ENCODE measurements at regions not wholly inside any gene's neighbourhood (a gene's known extent, or its start where the extent isn't known, plus 50 kb on each side); places are given as distances from the start of the nearest gene placed in this dataset.
"Not testable (repeated sequence)": the region's sequence is repeated elsewhere in the genome, so short reads cannot be mapped to it uniquely, and the experiment has no call there.

- no peak for DNase-seq (ENCODE audit: low spot score)
These were observed 91.2 kb upstream of the ERCC6L2 start for GRCh38 chr9:95784318-95784717.

- no peak for DNase-seq (ENCODE audit: low spot score)
These were observed 92.0 kb upstream of the ERCC6L2 start for GRCh38 chr9:95783426-95783975.

- DNase-seq (ENCODE audit: low spot score), result no peak
These were observed 94.7 kb upstream of the ERCC6L2 start for GRCh38 chr9:95780751-95781150.

GRCh38 chr9:95780121-95780520 is 95.4 kb upstream of the ERCC6L2 start:
- no peak for DNase-seq (ENCODE audit: low spot score)

GRCh38 chr9:95779597-95779996 is 95.9 kb upstream of the ERCC6L2 start:
- DNase-seq (ENCODE audit: low spot score), result not testable (repeated sequence)

- no peak for DNase-seq (ENCODE audit: low spot score)
These were observed 96.5 kb upstream of the ERCC6L2 start for GRCh38 chr9:95778957-95779356.

GRCh38 chr9:95777136-95777535 is 98.4 kb upstream of the ERCC6L2 start:
- DNase-seq (ENCODE audit: low spot score), result no peak

- no peak for DNase-seq (ENCODE audit: low spot score)
These were observed 99.3 kb upstream of the ERCC6L2 start for GRCh38 chr9:95776176-95776575.

GRCh38 chr9:95775191-95775590 is 100.3 kb upstream of the ERCC6L2 start:
- DNase-seq (ENCODE audit: low spot score), result no peak

GRCh38 chr9:95773053-95773418 is 102.5 kb upstream of the ERCC6L2 start:
- no peak for DNase-seq (ENCODE audit: low spot score)

GRCh38 chr9:95772320-95773052 is 103.0 kb upstream of the ERCC6L2 start:
- no peak for DNase-seq (ENCODE audit: low spot score)

- DNase-seq (ENCODE audit: low spot score), result no peak
These were observed 103.8 kb upstream of the ERCC6L2 start for GRCh38 chr9:95771556-95772246.

GRCh38 chr9:95770653-95771131 is 104.8 kb upstream of the ERCC6L2 start:
- no peak for DNase-seq (ENCODE audit: low spot score)

GRCh38 chr9:95769909-95770433 is 105.5 kb upstream of the ERCC6L2 start:
- no peak for DNase-seq (ENCODE audit: low spot score)

GRCh38 chr9:95769473-95769872 is 106.0 kb upstream of the ERCC6L2 start:
- DNase-seq (ENCODE audit: low spot score), result no peak

GRCh38 chr9:95766906-95767305 is 108.6 kb upstream of the ERCC6L2 start:
- DNase-seq (ENCODE audit: low spot score), result no peak

- no peak for DNase-seq (ENCODE audit: low spot score)
These were observed 110.8 kb upstream of the ERCC6L2 start for GRCh38 chr9:95764533-95765319.

- DNase-seq (ENCODE audit: low spot score), result no peak
These were observed 111.5 kb upstream of the ERCC6L2 start for GRCh38 chr9:95763983-95764382.

GRCh38 chr9:95763006-95763405 is 112.5 kb upstream of the ERCC6L2 start:
- DNase-seq (ENCODE audit: low spot score), result no peak

GRCh38 chr9:95762322-95762721 is 113.2 kb upstream of the ERCC6L2 start:
- DNase-seq (ENCODE audit: low spot score), result no peak

- DNase-seq (ENCODE audit: low spot score), result no peak
These were observed 114.7 kb upstream of the ERCC6L2 start for GRCh38 chr9:95760791-95761190.

- DNase-seq (ENCODE audit: low spot score), result no peak
These were observed 118.1 kb upstream of the ERCC6L2 start for GRCh38 chr9:95757439-95757838.
